OCI-LY3 (cell line): ENCODE measurements at regions not wholly inside any gene's neighbourhood (a gene's known extent, or its start where the extent isn't known, plus 50 kb on each side); places are given as distances from the start of the nearest gene placed in this dataset.

Experiments
- H2AFZ ChIP-seq: fragments of 200-600, 300-600 bp; shearing (Covaris generic); 2 replicates; pipeline ENCODE4 v1.6.0; 2014; ENCODE audit warnings: antibody characterized with exemption, low read depth, low read length
- H3K27ac ChIP-seq: fragments of 200-600, 300-600 bp; sonication (generic); 2 replicates; pipeline ENCODE4 v1.5.1; 2014; ENCODE audit warnings: mild to moderate bottlenecking, low read length, moderate library complexity, mixed read lengths
- H3K27me3 ChIP-seq: fragments of 200-600, 300-600 bp; sonication (generic); 2 replicates; pipeline ENCODE4 v1.6.1; 2014; ENCODE audit warnings: low read depth, low read length, mixed read lengths
- H3K36me3 ChIP-seq: fragments of 200-600, 300-600 bp; sonication (generic); replicated peaks from 2 replicates; pipeline ENCODE3; 2014; ENCODE audit warnings: low read depth, low read length, mixed read lengths
- H3K4me1 ChIP-seq: fragments of 300-600, 200-600 bp; sonication (generic); 2 replicates; pipeline ENCODE4 v1.6.1; 2014; ENCODE audit warnings: low read length, mixed read lengths
- H3K4me2 ChIP-seq: fragments of 200-600, 300-600 bp; sonication (generic); 2 replicates; pipeline ENCODE4 v1.6.1; 2014; ENCODE audit warnings: low read length, mixed read lengths
- H3K4me3 ChIP-seq: fragments of 300-600, 200-600 bp; sonication (generic); 2 replicates; pipeline ENCODE4 v1.5.1; 2014; ENCODE audit warnings: antibody characterized with exemption, mild to moderate bottlenecking, low read length, moderate library complexity
- H3K79me2 ChIP-seq: fragments of 300-600, 200-600 bp; shearing (Covaris generic); 2 replicates; pipeline ENCODE4 v1.6.1; 2014; ENCODE audit warnings: mild to moderate bottlenecking, low read length, mixed read lengths
- H3K9ac ChIP-seq: fragments of 300-600, 200-600 bp; shearing (Covaris generic); 2 replicates; pipeline ENCODE4 v1.6.0; 2014; ENCODE audit warnings: mild to moderate bottlenecking, low read length, moderate library complexity
- H3K9me3 ChIP-seq: fragments of 200-600, 300-600 bp; shearing (Covaris generic); 2 replicates; pipeline ENCODE4 v1.6.1; 2014; ENCODE audit warnings: low read length, mixed read lengths; ENCODE audit not compliant: insufficient read depth
- H4K20me1 ChIP-seq: fragments of 200-600, 300-600 bp; sonication (generic); 2 replicates; pipeline ENCODE4 v1.6.1; 2016; ENCODE audit warnings: low read length, mixed read lengths; ENCODE audit not compliant: insufficient read depth
- CTCF ChIP-seq: fragments of 200-600, 300-600 bp; sonication (generic); IDR thresholded peaks from 2 replicates; pipeline ENCODE4 v1.5.1; 2014; ENCODE audit warnings: antibody characterized with exemption, low read length, low read depth
- EZH2phosphoT487 ChIP-seq: fragments of 200-600 bp; shearing (Covaris generic); IDR thresholded peaks from 2 replicates; pipeline ENCODE4 v1.6.1; 2018; ENCODE audit warnings: antibody characterized with exemption, mixed run types, low read depth

GRCh38 chr9:7932767-7933166, 133.2 kb upstream of the DMAC1 start:
- Histone ChIP-seq H2AFZ (no peak overlapping the region), H3K4me2 (no peak overlapping the region), H3K27me3 (no peaks in the 10 kb centered on the region), H3K4me1 (no peaks in the 10 kb centered on the region), H3K9me3 (no peaks in the 10 kb centered on the region), H4K20me1 (no peaks in the 10 kb centered on the region), H3K36me3 (no peaks in the 10 kb centered on the region), H3K27ac (no peak overlapping the region), H3K9ac (no peak overlapping the region), H3K4me3 (no peak overlapping the region), H3K79me2 (no peaks in the 10 kb centered on the region)
- TF ChIP-seq EZH2phosphoT487 (no peak), CTCF (no peak)

- Histone ChIP-seq H3K79me2 (no peaks in the 10 kb centered on the region), H2AFZ (no peak overlapping the region), H3K27ac (no peak overlapping the region), H3K4me2 (no peak overlapping the region), H3K9me3 (no peaks in the 10 kb centered on the region), H4K20me1 (no peaks in the 10 kb centered on the region), H3K9ac (no peak overlapping the region), H3K27me3 (no peaks in the 10 kb centered on the region), H3K4me1 (no peaks in the 10 kb centered on the region), H3K36me3 (no peaks in the 10 kb centered on the region), H3K4me3 (no peak overlapping the region)
- TF ChIP-seq CTCF (no peak), EZH2phosphoT487 (no peak)
Observed at GRCh38 chr9:7930613-7931012, 131.0 kb upstream of the DMAC1 start.

DNA sequence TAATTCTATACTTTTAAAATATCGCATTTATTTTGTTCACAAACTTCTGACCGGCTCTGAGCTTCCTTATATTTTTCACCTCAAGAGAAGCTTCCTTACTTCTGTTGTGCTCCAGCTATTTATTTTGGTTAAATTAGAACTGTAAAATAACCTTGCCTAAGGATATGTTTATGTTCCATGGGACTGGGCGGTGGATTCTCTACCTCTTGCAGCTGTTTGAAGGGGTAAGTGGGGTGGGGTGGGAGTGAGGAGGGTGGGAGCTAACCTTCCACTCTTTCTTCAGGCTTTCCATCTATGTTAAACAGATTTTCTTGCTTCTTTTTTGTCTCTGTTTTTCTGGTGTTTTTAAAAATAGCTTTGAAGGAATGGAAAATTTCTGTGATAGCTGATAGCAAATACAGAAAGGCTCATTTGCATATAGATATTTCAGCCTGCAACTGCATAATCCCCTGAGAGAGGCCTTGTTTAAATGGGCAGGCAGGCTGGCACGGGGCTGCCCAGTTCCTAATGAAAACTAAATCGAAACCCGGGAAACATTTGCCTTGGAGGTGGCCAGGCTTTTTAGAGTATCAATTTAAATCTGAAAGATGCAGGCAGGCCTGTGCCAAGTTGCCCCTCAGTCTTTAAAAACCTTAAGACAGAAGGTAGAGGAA, 122.1 kb upstream of the DMAC1 start:
- H3K9ac ChIP-seq = no peak overlapping the region
- H3K9me3 ChIP-seq = no peaks in the 10 kb centered on the region
- no peak for TF ChIP-seq CTCF
- TF ChIP-seq EZH2phosphoT487 = no peak
- H3K36me3 ChIP-seq = no peaks in the 10 kb centered on the region
- H3K27me3 ChIP-seq = no peaks in the 10 kb centered on the region
- no peak overlapping the region for H3K4me3 ChIP-seq
- no peaks in the 10 kb centered on the region for H4K20me1 ChIP-seq
- no peak overlapping the region for H3K4me2 ChIP-seq
- H3K4me1 ChIP-seq = no peaks in the 10 kb centered on the region
- no peak overlapping the region for H2AFZ ChIP-seq
- H3K79me2 ChIP-seq = no peaks in the 10 kb centered on the region
- H3K27ac ChIP-seq = no peak overlapping the region

DNA sequence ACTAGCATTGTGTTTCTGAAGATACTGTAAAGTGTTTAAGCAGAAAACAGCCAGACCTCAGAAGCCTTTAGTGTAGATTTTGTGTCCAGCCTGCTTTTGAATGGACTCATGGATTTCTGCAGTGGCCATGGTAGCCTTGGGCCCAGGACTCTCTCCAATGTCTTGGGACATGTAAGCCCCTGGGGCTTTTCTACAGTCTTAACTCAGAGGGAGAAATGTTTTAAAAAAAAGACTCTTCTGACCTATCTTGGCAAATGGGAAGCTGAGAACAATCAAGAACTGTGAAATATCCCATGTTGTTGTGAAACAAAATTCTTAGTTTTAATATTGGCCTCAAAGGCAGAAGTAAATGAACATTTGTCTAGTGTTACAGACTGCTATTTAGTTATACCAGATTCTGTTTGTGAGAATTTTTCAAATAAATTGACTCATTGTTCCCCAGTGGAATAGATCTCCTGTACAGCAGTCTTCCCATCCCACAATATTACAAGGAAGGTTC, 112.5 kb upstream of the DMAC1 start:
- H3K79me2 ChIP-seq = no peaks in the 10 kb centered on the region
- H3K9me3 ChIP-seq = no peaks in the 10 kb centered on the region
- no peak overlapping the region for H3K27ac ChIP-seq
- no peak overlapping the region for H3K9ac ChIP-seq
- no peaks in the 10 kb centered on the region for H3K4me1 ChIP-seq
- H3K4me2 ChIP-seq = no peak overlapping the region
- H3K4me3 ChIP-seq = no peak overlapping the region
- no peaks in the 10 kb centered on the region for H3K36me3 ChIP-seq
- H2AFZ ChIP-seq = no peak overlapping the region
- no peaks in the 10 kb centered on the region for H3K27me3 ChIP-seq
- no peaks in the 10 kb centered on the region for H4K20me1 ChIP-seq
- TF ChIP-seq CTCF (no peak), EZH2phosphoT487 (no peak)
